Naive thymus-derived CD8-positive, alpha-beta T cell (primary cell): ENCODE measurements at regions not wholly inside any gene's neighbourhood (a gene's known extent, or its start where the extent isn't known, plus 50 kb on each side); places are given as distances from the start of the nearest gene placed in this dataset.
"Not testable (repeated sequence)": the region's sequence is repeated elsewhere in the genome, so short reads cannot be mapped to it uniquely, and the experiment has no call there.

Experiments used
- ATAC-seq, 2 donors: fragments of 150-1000 bp; cut with Tn5 transposase in 1 of 2; sonication (Bioruptor Pico), chemical (Tn5 transposase) in 1 of 2; 1 replicate in 1 of 2; 2 replicates in 1 of 2; pipeline ENCODE4 v1.10.0; 2021; ENCODE audit warnings: mild to moderate bottlenecking in 2 of 2, moderate library complexity in 2 of 2
- POLR2A ChIA-PET: fragments of 350-600 bp; sonication (Branson Sonifier 250); formaldehyde crosslinking; loops from one replicate; lab custom pipeline; 2021; ENCODE audit warnings: antibody characterized with exemption; lab: Charles Lee
- DNase-seq, 10 donors: peaks; one replicate each; pipeline versions ENCODE4 v3.0.0 to v3.0.0-alpha.2; 2020 to 2022
- H3K27ac Mint-ChIP-seq, 10 donors: one replicate each; pipeline ENCODE4 v1.8.0; 2020 to 2022; ENCODE audit warnings: mild to moderate bottlenecking in 10 of 10, mixed read lengths in 10 of 10, moderate library complexity in 4 of 10, inconsistent platforms in 1 of 10
- H3K27me3 Mint-ChIP-seq, 5 donors: one replicate each; pipeline ENCODE4 v1.8.0; 2021 to 2022; ENCODE audit warnings: mixed read lengths in 5 of 5
- H3K36me3 Mint-ChIP-seq, 3 donors: one replicate each; pipeline ENCODE4 v1.8.0; 2020 to 2022; ENCODE audit warnings: mixed read lengths in 3 of 3, mild to moderate bottlenecking in 2 of 3, inconsistent platforms in 1 of 3
- H3K4me1 Mint-ChIP-seq, 4 donors: one replicate each; pipeline ENCODE4 v1.8.0; 2021 to 2022; ENCODE audit warnings: mixed read lengths in 4 of 4
- H3K4me3 Mint-ChIP-seq, 10 donors: one replicate each; pipeline ENCODE4 v1.8.0; 2020 to 2022; ENCODE audit warnings: mild to moderate bottlenecking in 10 of 10, mixed read lengths in 10 of 10, moderate library complexity in 6 of 10, inconsistent platforms in 1 of 10
- H3K9me3 Mint-ChIP-seq, 9 donors: one replicate each; pipeline ENCODE4 v1.8.0; 2020 to 2022; ENCODE audit warnings: mixed read lengths in 9 of 9, mild to moderate bottlenecking in 3 of 9, inconsistent platforms in 1 of 9, moderate library complexity in 1 of 9

DNA sequence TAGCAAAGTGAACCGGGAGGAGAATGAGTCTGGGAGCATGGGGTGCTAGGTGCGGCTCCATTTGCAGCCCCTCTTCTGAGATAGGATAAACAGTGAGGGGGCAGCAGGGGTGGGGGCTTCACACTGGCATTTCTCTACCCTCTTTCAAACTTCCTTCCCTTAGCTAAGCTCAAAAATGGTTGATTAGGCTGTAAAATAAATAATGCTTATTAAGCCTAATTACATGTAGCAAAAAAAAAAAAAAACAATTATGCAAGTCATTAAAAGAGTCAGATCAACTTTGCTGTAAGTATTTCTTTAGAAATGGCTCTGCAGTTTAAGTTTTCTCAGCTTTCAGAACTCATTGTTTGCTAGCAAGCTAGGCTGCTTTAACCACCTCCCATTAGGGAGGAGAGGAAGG is 182.7 kb upstream of the FBXO11 start:
- H3K9me3 Mint-ChIP-seq: peaks cover 0 to 27% (median 9%) of the 10 kb centered on the region in 9 donors
- POLR2A ChIA-PET: no interaction called here
- peak overlapping the region in 1 of 10 donors; percentile 31 for H3K27ac Mint-ChIP-seq
- H3K36me3 Mint-ChIP-seq: peaks cover 0 to 16% (median 4%) of the 10 kb centered on the region in 3 donors
- no peaks in the 10 kb centered on the region for H3K4me1 Mint-ChIP-seq
- DNase-seq (no peak), ATAC-seq (no peak)
- H3K4me3 Mint-ChIP-seq: no peak overlapping the region
- peaks cover 0 to 4% (median 3%) of the 10 kb centered on the region in 5 donors for H3K27me3 Mint-ChIP-seq

DNA sequence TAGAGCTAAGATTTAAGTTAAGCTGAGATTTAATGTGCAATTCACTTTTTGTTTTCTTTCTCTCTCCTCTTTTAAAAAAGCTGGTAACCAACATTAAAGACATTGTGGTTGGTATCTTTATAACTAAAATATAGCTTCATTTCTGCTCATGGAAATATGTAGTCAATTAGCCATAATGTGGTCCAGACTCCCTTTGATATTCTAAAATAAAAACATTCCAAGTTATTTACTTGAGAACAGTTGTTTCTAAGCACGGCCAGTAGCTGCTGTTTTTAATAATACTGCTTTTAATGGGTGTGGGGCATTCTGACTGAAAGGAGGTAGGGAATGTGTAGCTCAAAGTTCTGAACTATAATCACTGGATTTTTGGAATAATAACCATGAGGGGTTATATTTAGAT is 183.3 kb upstream of the FBXO11 start:
- DNase-seq (no peak), ATAC-seq (no peak)
- POLR2A ChIA-PET: no interaction called here
- Mint-ChIP-seq H3K4me3 (no peak overlapping the region), H3K27ac (peak overlapping the region in 1 of 10 donors; percentile 31), H3K36me3 (peaks cover 0 to 16% (median 4%) of the 10 kb centered on the region in 3 donors), H3K4me1 (no peaks in the 10 kb centered on the region), H3K27me3 (peaks cover 0 to 4% (median 3%) of the 10 kb centered on the region in 5 donors), H3K9me3 (peaks cover 0 to 27% (median 9%) of the 10 kb centered on the region in 9 donors)

DNA sequence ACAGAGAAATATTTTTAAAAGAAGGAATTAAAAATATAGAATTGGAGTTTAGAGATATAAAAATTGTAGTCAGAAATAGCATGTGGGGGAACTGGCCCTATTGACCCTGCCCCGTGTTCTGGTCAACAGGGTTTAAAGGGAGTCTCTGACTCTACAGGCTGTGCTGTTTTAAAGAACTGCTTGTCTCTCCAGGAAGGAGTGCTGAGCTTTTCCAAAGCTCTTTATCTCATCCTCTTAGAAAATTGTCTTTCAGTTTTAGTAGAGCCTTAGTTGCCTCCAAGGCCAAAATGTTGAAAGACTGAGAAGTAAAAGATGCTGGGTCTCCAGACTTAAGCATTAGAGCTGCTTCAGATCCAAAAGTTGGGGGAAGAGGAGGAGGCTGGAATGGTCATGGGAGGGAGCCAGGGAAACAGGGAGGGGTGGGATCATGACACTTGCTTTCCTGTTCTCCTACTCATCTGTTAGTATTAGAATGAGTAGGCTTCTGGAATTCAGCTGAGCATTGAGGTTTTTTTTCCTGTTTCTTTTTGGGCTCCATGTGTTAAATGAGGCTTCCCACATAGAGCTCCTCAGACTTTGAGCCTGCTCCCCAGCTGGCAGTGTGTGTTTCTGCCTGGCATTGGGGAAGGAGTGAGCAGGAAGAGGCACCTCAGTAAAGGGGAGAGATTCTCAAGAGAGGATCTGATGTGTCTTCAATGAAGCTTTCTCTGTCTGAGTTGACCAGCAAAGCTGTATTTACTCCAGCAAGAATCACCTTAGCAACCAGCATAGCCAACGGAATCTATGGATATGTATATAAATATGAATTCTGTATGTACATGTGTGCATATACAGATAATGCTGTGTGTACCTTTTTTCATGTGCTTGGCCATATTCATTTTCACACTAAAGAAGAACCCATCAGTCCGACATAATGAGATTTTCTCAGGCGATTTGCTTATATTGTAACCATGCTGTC is 186.8 kb upstream of the FBXO11 start:
- H3K27ac Mint-ChIP-seq: peak overlapping the region in 1 of 10 donors; percentile 32

DNA sequence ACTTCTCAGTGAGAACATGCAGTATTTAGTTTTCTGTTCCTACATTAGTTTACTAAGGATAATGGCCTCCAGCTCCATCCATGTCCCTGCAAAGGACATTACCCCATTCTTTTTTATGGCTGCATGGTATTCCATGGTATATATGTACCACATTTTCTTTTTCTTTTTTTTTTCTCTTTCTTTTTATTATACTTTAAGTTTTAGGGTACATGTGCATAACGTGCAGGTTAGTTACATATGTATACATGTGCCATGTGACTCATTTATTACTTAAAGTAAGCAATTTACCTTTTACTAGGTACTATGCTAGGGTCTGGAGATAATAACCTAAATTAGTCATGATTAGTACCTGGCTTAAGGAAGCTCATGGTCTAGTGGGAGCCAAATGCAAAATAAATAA is 190.5 kb upstream of the FBXO11 start:
- POLR2A ChIA-PET, DNase-seq, H3K4me1 Mint-ChIP-seq, H3K4me3 Mint-ChIP-seq, H3K27ac Mint-ChIP-seq, ATAC-seq: not testable (repeated sequence)
- H3K27me3 Mint-ChIP-seq: peaks cover 3 to 23% (median 14%) of the 10 kb centered on the region in 5 donors
- peaks cover 3 to 16% (median 8%) of the 10 kb centered on the region in 3 donors for H3K36me3 Mint-ChIP-seq
- H3K9me3 Mint-ChIP-seq: peaks cover 5 to 18% (median 8%) of the 10 kb centered on the region in 9 donors

More for the DNA sequence above, 186.8 kb upstream of the FBXO11 start:
- DNase-seq (no peak), ATAC-seq (no peak)
- Mint-ChIP-seq H3K9me3 (peaks cover 0 to 18% (median 5%) of the 10 kb centered on the region in 9 donors), H3K4me1 (no peaks in the 10 kb centered on the region), H3K4me3 (no peak overlapping the region), H3K27me3 (peaks cover 2 to 13% (median 9%) of the 10 kb centered on the region in 5 donors), H3K36me3 (peaks cover 0 to 8% (median 4%) of the 10 kb centered on the region in 3 donors)
- POLR2A ChIA-PET: no interaction called here

DNA sequence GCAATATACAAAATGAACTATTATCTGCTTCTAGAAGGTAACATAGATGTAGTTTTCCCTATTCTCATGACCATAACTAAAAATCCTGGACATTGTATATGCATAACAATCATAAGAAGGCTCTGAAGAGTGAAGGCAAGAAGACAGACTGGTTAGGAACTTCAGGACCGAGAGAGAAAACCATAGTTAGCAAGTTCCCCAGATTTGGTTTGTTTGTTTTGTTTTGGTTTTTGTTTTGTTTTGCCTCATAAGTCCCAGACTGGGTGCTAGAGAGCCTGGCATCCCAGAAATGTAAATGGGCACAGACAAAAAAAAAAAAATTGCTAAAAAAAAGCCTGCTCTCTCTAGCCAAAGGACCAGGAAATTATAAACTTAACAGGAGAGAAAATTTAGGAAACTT is 192.2 kb upstream of the FBXO11 start:
- H3K4me1 Mint-ChIP-seq: no peaks in the 10 kb centered on the region
- H3K27ac Mint-ChIP-seq: no peak overlapping the region
- no peak for DNase-seq
- no peak for ATAC-seq
- peaks cover 3 to 32% (median 14%) of the 10 kb centered on the region in 5 donors for H3K27me3 Mint-ChIP-seq
- H3K36me3 Mint-ChIP-seq: peaks cover 3 to 16% (median 8%) of the 10 kb centered on the region in 3 donors
- POLR2A ChIA-PET: no interaction called here
- H3K4me3 Mint-ChIP-seq: no peak overlapping the region
- peaks cover 5 to 16% (median 8%) of the 10 kb centered on the region in 9 donors for H3K9me3 Mint-ChIP-seq

DNA sequence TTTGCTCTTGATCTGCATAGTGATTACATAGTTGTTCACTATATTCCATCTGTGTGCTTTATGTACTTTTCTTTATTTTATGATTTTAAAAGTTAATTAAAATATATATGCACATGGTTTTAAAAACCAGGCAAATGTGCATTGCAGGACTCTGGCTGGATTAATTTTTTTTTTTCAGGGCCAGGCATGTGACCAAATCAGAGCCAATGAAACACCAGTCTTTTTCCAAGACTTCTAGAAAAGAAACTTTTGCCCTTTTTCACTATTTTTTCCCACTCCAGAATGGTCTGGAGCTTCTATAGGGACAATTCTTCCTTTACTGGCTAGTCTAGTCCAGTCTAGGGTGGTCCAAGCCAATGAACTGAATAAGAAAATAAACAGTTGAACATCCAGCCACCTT is 198.1 kb upstream of the FBXO11 start:
- peaks cover 5 to 8% (median 5%) of the 10 kb centered on the region in 9 donors for H3K9me3 Mint-ChIP-seq
- no peak overlapping the region for H3K4me3 Mint-ChIP-seq
- DNase-seq (no peak), ATAC-seq (no peak)
- peaks cover 2 to 14% (median 8%) of the 10 kb centered on the region in 4 donors for H3K4me1 Mint-ChIP-seq
- H3K36me3 Mint-ChIP-seq: peaks cover under 1 to 10% (median 5%) of the 10 kb centered on the region in 3 donors
- no peak overlapping the region for H3K27ac Mint-ChIP-seq
- POLR2A ChIA-PET: no interaction called here
- peaks cover 3 to 14% (median 7%) of the 10 kb centered on the region in 5 donors for H3K27me3 Mint-ChIP-seq

DNA sequence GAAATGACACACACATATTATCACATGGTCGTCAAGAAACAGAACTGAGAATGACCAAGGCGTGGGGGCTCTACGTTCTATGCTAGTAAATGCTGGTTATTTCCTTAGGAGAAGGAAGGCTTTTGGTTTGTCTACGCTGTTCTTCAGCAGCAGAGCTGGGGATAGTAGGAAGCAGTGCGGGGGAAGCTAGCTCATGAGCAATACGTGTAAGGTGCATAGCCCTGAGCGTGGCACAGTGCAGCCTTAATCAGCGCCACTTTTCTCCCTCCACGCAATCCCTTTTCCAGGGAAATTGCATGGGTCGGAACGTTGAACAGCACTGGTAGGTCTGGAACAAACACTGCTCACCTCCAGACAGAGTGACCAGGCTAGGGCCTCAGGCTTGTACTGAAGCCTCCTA is 199.6 kb upstream of the FBXO11 start:
- peaks cover 0 to 9% (median 3%) of the 10 kb centered on the region in 5 donors for H3K27me3 Mint-ChIP-seq
- ATAC-seq (no peak), DNase-seq (no peak)
- H3K4me1 Mint-ChIP-seq: peaks cover 2 to 14% (median 8%) of the 10 kb centered on the region in 4 donors
- H3K27ac Mint-ChIP-seq: peak overlapping the region in 2 of 10 donors; percentile 69 to 72
- no peaks in the 10 kb centered on the region for H3K36me3 Mint-ChIP-seq
- peaks cover 0 to under 1% (median 0%) of the 10 kb centered on the region in 9 donors for H3K9me3 Mint-ChIP-seq
- H3K4me3 Mint-ChIP-seq: peak overlapping the region in 4 of 10 donors; percentile 46 to 70 (median 62)
- POLR2A ChIA-PET: no interaction called here

DNA sequence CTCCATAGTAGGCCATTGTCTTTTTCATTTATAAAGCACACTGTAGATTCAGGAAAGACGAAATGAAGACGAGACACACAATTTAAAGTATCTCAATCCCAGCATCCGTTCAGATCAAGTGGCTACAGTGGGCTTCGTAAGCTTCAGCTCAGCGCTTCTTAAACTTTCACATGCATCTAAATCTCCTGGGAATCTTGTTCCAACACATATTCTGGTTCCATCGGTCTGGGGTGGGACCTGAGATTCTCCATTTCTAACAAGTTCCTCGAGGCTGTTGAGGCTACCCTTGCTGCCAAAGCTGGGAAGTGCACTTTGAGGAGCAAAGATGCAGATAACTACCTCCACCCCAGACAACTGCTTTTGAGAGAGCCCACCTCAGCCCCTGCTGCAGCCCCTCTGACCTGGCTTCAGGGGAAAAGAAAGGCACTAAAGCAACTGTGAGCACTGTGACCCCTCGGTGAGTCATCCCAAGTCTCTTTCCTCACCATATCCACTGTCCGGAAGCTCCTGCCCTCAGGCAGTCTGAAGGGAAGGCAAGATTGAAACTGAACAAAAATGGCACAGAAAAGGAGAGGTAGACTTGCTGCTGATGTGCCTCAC is 201.1 kb upstream of the FBXO11 start:
- peak overlapping the region in 1 of 10 donors; percentile 72 for H3K27ac Mint-ChIP-seq
- H3K27me3 Mint-ChIP-seq: peaks cover 0 to 5% (median 3%) of the 10 kb centered on the region in 5 donors
- no peaks in the 10 kb centered on the region for H3K9me3 Mint-ChIP-seq
- H3K4me3 Mint-ChIP-seq: no peak overlapping the region
- POLR2A ChIA-PET: no interaction called here
- DNase-seq: no peak
- H3K4me1 Mint-ChIP-seq: peaks cover 8 to 21% (median 13%) of the 10 kb centered on the region in 4 donors
- no peaks in the 10 kb centered on the region for H3K36me3 Mint-ChIP-seq
- ATAC-seq: no peak

DNA sequence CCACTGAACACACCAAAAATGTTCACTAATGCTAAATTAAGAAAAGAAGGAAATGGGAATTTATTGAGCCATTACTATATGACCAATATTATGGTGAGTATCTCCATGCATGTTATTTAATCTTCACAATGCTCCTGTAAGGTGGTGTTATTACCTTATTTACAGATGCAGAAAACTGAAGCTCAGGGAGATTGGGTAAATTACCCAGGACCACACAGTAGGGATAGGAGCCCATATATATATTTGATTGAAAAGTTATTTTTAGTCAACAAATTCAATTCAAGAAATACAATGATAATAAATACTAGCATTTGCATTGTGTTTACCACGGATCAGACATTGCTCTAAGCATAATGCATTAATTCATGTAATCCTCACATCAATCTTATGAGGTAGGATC is 202.2 kb upstream of the FBXO11 start:
- peaks cover 8 to 28% (median 19%) of the 10 kb centered on the region in 4 donors for H3K4me1 Mint-ChIP-seq
- DNase-seq (no peak), ATAC-seq (no peak)
- peaks cover 0 to 3% (median 0%) of the 10 kb centered on the region in 5 donors for H3K27me3 Mint-ChIP-seq
- H3K27ac Mint-ChIP-seq: no peak overlapping the region
- H3K4me3 Mint-ChIP-seq: no peak overlapping the region
- POLR2A ChIA-PET: no interaction called here
- no peaks in the 10 kb centered on the region for H3K36me3 Mint-ChIP-seq
- no peaks in the 10 kb centered on the region for H3K9me3 Mint-ChIP-seq

DNA sequence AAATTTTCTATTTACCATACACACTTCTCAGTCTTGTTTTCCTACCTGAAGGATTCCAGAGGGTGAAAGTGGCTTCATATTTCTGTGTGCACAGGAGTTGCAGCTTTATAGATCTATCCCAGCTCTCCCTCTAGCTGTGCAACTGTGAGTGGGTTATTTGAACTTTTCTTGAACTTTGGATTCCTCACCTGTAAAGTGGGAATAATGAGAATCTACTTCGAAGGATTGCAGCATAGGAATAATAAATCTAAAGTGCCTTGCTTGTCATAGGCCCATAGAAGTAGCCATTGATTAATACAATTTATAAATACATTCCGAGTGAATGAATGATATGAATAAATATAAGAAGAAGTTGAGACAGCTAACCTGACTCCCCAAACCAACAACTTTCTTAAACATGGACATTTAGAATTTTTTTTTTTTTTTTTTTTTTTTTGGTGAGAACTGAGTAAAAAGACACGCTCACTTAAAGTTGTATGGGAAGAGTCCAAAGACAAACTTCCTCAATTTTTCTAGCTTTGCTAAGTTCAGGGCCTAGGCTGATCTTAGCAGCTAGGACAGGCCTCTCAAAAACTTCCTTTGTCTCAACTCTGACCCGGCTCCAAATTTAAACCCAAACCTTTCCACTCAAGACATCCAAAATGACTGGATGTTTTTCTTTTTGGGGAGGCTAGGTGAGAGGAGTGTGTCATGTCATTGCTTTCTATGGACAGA is 203.3 kb upstream of the FBXO11 start:
- H3K9me3 Mint-ChIP-seq: no peaks in the 10 kb centered on the region
- POLR2A ChIA-PET: interaction anchor here (0.6 kb wide), 1 partner anchor 338 kb away, joined by 3 read pairs; no protein-coding TSS in a partner anchor
- H3K4me1 Mint-ChIP-seq: peaks cover 8 to 40% (median 25%) of the 10 kb centered on the region in 4 donors
- peaks cover 0 to 3% (median 0%) of the 10 kb centered on the region in 5 donors for H3K27me3 Mint-ChIP-seq
- no peak for DNase-seq
- H3K4me3 Mint-ChIP-seq: peak overlapping the region in 2 of 10 donors; percentile 7 to 11
- ATAC-seq: no peak
- no peak overlapping the region for H3K27ac Mint-ChIP-seq
- no peaks in the 10 kb centered on the region for H3K36me3 Mint-ChIP-seq

DNA sequence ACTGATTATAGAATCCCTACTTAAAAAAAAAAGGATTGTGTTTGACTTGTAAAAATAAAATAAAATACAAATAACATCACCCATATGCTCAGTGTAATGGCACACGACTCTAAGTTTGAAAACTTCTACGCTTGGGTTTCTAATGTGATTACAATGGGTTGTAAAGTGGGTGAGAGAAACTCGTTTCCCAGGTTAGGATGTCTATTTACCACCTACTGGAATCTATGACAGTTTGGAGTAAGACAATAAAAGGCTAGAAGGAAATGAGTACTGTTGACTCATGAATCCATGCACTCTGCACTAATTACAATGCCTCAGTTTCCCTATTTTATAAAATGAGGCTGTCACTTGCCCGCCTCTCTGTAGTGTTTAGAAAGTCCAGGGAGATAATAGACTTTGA is 204.0 kb upstream of the FOXN2 start:
- POLR2A ChIA-PET: no interaction called here
- Mint-ChIP-seq H3K4me3 (peak overlapping the region in 9 of 10 donors; percentile 87 to 95 (median 92)), H3K9me3 (no peaks in the 10 kb centered on the region), H3K4me1 (peaks cover 8 to 44% (median 25%) of the 10 kb centered on the region in 4 donors), H3K27me3 (no peaks in the 10 kb centered on the region), H3K36me3 (no peaks in the 10 kb centered on the region), H3K27ac (peak overlapping the region in 1 of 10 donors; percentile 37)
- no peak for ATAC-seq
- DNase-seq: no peak
